NK-92 treated with Interleukin-12 subunit alpha and Interleukin-12 subunit beta, amount 100 ng/mL, for 24 hours (cell line): ENCODE measurements at regions not wholly inside any gene's neighbourhood (a gene's known extent, or its start where the extent isn't known, plus 50 kb on each side); places are given as distances from the start of the nearest gene placed in this dataset.
"Not testable (repeated sequence)": the region's sequence is repeated elsewhere in the genome, so short reads cannot be mapped to it uniquely, and the experiment has no call there.

Experiments
- DNase-seq: peaks from one replicate; lab custom pipeline; 2025; lab: John Stamatoyannopoulos, UW

DNA sequence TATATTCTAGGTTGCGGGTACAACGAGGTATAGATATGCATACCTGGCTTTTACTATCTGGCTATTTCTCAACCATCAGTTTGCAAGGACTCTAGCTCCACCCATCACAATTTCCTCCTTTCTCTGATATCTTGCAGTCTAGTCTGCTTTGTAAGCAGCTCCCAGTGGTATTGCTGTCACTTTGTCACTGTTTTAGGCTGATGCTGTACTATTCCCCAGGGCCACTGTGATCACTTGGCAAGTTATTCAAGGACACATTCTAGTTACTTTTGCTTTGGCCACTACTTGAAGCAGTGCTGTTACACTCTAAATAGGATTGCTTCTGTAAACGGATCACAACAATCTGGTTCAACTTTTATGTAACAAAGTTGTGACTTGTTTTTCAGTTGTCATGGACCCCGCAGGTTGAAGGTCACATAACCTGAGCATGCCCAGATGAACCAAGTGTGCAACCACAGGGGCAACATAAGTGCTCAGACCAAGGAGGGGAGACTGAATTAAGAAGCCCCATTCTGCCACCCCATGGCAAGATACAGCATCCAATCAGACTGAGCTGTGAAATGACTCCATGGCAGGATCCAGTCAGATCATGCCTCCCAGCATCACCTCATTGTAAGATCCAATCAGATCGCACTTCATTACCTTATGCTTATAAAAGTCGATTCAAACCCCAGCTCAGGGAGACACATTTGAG is 588.4 kb upstream of the CITED2 start:
- no peak for DNase-seq

DNA sequence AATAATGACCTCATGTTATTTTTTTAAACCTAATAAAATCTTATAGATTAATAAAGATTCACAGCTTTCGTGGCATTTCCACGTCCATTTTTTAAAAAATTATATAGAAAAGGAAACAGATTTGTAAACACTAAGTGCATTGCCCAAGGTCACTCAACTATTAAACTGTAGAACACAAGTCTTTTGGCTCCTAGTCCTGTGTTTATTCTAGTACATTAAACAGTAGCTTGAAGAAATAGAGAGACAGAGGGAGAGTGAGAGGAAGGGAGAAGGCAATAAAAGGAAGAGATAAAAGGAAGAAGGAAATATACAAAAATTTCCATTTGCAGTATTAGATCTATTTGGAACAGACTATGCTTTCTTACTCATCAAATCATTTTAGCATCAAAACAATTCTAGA is 586.7 kb upstream of the CITED2 start:
- no peak for DNase-seq

DNA sequence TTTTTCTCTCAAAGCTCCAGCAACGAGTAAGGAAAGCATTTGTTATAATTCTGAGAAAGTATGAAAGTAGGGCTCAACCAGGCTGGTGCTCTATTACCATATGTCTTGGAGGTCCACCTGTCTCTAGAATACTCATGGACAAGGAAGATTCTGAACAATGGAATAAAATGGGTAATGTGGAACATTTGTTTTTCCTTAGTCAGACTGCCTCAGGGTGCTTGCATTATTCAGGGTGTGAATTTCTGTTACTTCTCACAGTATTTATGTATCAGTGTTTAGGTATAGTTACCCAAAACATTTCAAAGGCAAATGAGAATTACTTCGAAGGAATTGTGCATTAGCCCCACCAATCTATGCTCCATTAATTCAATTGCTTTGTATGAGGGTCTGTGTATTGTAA is 586.2 kb upstream of the CITED2 start:
- no peak for DNase-seq

DNA sequence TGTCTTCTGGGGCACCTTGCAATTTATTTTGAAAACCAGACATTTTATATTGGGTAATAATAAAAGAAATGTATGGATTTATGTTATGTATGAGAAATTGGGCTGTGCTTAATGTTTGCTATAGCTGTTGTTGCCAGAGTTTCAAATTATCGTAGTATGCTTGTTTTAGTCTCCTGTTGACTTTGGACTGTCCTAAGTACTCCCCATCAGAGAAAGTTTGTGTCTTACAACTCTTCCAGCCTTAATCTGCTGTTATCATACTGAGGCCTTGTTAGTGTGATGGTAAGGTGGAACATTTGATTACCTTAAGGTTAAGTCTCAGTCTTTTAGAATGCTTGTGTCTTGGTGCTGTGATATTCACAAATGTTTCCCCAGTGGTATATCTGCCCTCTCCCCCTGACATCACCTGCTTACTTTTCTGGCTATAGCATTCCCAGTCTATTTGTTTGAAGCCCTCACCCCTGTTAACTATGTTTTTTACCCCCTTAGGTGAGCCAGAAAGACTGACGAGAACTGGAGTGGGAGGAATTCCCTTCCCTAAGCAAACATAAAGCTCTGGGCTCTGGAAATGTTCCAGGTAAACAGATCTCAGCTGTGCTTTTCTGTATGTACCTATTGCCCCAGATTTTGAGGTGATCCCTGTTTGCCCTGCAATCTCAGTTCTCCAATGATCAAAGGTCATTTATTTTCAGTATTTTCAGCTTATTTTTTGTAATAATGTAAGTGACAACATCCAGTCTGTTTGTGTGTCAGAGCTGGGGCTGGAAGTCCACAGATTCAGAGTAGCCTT is 581.1 kb upstream of the CITED2 start:
- no peak for DNase-seq

DNA sequence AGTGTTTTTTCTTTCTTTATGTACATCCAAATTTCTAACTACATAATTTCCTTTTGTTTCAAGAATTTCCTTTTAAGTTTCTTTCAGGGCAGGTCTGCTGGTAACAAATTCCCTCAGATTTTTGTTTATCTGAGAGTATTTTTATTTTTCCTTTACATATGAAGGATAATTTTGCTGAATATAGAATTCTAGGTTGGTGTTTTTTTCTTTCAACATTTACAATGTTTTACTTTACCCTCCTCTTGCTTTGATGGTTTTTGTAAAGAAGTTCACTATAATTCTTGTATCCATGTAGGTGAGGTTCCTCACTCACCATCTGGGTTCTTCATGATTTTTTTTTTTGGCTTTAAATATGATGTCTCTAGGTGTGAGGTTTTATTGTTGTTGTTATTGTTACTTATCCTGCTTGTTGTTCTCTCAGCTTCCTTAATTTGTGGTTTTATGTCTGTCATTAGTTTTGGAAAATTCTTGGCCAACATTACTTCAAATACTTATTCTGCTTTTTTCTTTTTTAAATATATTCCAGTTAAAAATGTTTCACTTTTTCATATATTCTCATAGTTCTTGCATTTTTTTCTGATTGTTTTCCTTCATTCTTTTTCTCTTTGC is 580.1 kb upstream of the CITED2 start:
- no peak for DNase-seq

DNA sequence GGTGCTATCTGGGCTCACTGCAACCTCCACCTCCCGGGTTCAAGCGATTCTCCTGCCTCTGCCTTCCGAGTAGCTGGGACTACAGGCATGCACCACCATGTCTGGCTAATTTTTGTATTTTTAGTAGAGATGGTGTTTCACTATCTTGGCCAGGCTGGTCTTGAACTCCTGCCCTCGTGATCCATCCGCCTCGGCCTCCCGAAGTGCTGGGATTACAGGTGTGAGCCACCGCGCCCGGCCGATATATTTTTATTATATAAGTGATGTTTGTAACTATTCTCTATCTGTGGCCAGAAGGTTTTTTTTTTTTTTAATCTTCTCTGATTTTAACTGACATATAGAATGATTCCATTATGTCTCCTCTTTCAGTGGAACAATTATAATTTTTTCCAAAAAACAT is 579.3 kb upstream of the CITED2 start:
- not testable (repeated sequence) for DNase-seq

DNA sequence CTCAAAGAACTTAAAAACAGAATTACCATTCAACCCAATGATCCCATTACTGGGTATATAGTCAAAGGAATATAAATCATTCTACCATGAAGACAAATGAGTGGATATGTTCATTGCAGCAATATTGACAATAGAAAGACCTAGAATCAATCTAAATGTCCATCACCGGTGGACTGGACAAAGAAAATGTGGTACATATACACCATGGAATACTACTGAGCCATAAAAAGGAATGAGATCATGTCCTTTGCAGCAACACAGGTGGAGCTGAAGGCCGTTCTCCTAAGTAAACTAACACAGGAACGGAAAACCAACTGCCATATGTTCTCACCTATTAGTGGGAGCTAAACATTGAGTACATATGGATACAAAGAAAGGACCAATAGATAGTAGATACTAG is 576.7 kb upstream of the CITED2 start:
- no peak for DNase-seq

DNA sequence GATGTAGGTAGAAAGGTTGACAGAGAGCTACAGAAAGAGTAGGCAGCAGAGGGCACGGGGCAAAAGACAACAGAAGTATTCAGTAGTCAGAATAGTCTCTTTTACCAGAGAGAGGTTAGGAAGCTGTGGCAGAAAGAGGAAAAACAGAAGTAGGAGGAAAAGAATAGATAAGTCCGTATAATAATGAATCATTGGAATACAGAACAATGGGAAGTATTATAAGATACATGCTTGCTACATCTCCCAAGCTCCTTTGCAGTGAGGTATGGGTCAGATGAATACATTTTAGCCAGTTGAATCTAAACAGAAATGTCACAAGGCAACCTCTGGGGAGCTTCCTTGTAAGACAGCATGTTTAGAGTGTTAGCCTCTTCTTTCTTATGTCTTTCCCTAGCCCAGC is 570.5 kb upstream of the CITED2 start:
- no peak for DNase-seq

DNA sequence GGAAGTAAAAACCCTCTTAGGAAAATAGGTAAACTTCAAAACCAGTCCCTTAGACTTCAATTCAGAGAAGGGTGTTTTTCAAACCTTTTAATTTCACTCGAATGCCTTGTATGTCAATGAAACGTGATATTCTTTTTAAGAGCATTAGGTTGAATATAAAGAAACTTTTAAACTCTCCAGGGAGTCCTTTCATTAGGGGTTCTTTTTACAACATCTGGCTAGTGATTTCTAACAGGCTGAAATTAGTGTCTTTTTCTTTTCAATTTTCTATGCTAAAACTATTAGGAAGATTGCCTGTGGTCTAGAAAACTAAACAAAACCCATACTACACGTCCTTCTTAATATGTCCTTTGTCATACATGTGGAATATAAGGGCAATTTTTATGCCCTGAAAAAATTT is 569.7 kb upstream of the CITED2 start:
- no peak for DNase-seq

DNA sequence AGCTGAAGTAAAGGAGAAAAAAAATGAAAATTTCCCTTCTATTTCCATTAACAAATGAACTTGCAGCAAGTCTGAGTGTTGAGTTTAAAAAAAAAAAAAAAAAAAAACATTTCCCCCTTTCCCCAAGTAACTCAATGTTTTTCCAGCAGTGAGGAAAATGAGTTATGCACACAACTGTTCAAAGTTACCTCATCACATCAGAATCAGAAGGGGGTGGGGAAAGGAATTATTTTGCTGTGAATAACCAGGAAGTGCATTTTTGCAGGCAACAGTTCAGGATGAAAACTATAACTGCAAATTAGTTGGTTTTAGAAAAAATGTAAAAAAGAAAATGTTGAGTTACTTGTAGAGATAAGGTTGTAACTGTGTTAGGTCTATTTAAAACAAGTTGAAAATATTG is 568.9 kb upstream of the CITED2 start:
- DNase-seq = no peak

DNA sequence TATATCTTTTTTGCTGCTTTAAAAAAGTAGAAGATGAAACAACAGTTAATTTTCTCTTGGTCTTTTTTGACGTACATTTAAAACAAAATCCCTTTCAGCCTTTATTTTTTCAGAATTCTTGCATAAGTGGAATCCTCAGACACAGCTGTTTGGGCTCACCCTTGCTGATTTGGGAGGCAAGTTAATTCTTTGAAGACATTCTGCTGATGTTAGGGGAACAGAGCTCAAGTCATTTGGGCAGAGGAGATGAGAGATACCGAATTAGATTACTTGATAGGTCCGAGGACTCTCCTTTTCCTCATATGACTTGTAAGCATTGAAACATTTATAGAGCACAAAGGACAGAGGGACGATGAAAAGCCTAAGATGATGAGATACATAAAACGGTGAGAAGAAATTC is 567.9 kb upstream of the CITED2 start:
- DNase-seq = no peak

DNA sequence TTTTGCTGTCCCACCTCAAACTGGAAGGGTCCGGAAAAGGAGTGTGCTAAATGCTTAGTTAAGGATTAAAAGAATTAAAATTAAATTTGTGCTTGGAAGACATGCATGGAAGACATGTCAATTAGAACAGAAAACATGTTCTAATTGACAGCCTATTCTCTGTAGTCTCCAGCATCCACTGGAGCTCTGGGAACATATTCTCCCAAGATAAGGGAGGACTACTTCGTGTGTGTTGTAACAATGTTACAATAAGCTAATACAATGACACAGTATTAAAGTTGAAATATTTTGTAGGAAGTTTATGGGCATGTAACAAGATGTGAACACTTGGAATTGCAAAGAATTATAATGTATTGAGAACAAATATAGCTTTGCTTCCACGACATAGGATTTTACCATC is 567.4 kb upstream of the CITED2 start:
- no peak for DNase-seq

DNA sequence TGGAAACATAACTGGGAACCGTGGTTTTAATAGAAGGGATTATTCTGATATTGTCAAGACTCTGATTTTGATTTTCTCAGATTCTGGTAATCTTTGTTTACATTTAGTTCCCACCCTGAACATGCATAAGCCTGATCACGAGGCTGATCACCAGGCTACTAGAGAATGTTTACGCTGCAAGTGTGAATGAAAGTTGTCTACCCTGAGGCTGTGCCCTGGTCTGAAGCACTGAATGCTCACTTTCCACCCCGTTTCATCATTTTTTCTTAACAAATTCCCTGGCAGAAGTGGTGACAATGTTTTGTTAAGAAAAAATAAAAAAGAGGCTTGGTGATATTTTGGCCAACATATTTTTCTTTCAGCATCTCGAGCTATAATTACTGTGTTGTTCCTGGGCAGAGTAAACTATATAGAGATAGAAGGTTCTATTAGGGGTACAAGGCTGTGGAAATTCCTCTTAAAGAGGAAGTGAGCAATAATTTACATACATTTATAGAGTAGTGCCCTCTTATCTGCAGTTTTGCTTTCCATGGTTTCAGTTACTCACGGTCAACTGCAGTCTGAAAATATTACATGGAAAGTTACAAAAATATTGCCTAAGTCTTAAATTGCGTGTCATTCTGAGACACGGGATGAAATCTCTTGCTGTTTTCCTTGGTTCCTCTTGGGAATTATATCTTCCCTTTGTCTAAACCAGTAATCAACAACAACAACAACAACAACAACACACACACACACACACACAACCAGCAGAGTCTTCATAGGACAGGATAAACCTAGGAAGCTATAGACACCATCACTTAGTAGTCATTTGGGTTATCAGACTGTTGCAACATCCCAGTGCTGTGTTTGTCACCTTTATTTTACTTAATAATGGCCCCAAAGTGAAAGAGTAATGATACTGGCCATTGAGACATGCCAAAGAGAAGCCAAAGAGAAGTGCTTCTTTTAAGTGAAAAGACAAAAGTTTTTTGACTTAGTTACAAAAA is 566.6 kb upstream of the CITED2 start:
- DNase-seq = no peak

DNA sequence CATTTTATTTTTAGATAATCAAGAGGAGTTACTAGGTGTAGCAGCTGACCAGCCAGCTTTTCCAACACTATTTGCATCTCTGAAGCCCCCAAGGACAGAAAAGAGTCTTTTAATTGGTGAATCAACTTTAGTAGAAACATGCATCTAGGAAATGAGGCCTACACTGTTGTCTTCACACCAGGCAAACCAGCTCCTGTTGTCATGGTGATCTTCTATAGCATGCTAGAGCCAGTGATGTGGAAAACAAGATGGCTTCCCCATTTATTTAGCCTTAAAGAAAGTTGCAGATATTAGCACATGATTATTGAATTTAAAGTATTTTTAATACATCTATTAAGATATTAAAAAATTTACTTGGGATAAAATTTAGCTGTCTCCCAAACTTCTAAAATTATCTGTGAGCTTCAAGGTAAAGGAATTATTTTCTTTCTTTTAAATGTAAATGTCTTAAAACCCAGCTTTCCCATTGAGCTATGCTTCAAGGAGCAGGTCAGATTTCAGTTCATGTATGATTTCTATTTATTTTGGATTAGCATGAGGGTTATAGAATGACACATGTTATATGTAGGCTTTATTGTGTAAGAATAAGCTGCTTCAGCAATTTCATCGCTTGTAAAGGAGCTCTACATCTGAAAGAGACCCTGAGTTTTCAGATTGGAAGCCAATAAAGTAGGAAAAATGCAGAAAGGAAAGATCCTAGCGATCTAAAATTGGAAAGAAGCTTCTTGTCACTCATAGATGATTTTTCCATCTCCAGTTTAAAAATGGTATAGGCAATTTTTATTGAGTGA is 564.9 kb upstream of the CITED2 start:
- no peak for DNase-seq

DNA sequence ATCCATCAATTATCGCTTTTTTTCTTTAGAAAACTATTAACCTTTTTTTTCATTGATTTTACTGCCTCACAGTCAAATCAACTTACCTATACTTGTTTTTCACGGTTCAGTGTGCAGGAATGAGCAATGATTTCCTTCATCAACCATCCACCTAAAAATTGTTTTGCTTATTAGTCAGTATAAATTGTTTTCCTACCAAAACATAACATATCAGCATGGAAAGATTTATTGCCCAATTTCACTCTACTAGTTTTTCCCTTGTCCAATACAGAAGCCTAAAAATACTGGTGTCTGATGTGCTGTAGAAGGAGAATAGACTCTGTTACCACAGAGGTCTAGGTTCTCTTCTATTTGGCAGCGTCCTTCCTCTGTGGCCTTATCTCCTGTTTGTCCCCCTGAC is 558.2 kb upstream of the CITED2 start:
- no peak for DNase-seq

DNA sequence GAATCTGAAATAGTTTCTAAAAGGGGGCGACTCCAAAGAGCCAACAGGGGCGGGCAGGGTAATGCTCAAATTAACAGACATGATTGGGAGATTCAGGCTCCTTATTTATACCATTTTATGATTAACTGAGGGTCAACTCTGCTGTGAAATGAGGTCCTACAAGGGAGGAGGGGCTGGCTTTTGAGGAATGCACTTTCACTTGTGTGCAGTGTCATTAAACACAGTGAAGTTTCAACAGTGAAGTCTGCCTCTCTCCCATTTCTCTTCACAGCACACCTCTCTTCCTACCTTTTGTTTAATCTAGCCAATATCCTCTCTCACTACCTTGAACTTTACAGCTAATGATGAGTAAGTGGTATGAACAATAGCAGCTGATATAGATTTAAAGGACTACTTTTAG is 557.3 kb upstream of the CITED2 start:
- DNase-seq = no peak

DNA sequence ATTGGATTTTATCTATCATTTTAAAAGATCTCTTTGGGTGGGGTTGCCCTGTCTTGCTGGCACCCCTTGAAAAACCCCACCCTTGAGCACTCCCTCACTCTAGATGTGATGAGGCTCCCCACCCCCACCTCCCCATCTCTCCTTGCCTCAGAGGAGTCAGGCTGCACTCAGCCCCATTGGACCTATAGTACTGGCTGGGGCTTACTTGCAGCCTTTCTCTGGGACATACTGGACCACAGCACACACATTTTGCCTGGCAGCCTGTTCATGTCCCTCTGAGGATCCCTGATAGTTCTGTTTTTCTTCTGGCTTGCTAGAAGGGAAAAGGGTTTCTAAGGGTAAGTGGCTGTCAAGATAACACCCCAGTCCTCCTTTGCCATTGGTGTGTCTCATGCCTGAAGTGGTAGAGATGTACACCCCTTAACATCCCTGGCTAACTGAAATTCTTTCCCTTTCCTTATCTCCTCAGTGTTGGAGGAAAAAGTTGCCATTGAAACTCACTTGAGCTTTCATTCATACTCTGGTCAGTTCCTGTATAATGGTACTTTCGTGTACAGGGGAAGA is 553.4 kb upstream of the CITED2 start:
- no peak for DNase-seq

DNA sequence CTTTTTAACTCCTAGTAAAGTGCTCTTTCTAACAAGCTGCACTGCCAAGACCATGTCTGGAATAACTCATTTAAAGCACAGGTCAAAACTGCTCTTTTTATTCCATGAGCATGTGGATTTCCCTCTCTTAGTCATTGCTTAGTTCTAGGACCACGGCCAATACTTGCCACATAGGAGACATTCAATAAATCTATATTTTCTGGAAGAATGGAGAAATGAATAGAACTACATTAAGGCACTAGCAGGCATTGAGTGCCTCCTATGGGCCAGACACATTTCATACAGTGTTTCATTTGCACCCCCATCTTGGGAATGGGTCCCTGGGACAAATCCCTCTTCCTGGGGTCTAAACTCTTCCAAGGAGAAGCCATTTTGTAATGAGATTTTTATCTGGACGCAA is 552.8 kb upstream of the CITED2 start:
- DNase-seq = no peak

DNA sequence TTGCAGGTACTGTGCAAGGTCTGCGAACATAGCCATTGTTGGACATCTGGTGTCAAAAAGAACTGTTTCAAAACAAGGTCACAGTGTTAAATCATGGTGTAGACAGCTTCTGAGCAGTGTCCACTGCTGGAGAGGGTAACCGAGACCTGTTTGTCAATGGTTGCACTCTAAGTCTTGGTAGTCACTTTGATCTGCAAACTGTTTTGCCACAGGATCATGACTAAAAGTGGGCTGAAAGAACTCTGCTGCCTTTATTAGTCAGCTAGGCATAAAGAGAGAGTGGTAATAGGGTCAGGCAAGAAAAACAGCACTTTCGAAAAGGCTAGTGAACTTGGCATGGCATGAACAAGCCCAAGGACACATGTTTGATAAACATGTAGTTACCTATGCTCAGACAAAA is 552.3 kb upstream of the CITED2 start:
- no peak for DNase-seq

DNA sequence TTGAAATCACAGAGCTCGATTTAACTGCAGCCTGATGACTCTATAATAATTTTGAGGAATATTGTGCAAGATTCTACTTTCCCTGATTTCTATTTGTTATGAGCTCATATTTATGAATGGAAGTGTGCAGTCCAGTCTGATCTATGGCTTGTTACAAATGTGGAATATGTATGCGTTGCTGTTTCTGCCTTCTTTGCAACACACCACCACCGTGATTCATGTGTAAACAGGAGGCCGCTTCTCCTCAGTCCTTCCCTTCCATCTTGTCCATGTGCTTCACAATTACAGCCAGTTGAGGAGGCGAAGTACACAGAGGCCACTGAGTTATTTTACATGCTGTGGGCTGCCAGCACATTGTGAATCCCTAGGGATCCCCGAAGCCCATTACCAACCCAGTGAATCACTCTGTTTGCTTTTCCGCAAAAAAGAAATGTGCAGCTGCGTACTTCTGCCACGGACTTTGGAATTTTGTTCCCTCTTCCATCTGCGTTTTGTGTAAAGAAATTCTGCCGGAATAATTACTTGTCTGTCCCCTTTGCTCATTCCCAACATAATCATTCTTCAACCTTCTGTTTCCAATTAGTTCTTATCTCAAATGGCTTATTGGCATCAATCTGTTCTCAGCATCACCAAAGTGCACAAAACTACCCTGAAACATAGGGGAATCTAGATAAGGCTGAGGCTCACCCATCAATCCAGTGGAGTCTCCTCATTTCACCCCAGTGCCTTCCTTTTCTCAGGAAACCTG is 551.6 kb upstream of the CITED2 start:
- no peak for DNase-seq
